ENCODE measurements at regions not wholly inside any gene's neighbourhood (a gene's known extent, or its start where the extent isn't known, plus 50 kb on each side); places are given as distances from the start of the nearest gene placed in this dataset.

DNA sequence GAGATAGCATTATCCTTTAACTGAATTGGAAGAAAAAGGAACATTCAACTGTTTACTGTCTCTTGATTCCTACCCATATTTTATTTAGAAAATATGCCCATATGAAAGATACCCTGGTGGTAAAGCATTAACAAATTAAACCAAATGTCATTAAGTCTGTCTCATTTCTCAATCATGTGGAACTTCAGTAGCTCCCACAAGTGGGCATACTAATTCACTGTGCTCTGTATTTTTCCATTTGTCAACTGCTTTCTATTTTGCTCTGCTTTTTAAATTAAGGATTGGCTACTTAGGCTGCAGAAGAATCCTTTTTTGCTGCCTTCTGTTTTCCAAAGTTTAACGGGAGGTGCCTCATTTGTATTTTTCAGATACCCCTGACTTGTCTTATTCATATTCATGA is 77.2 kb downstream of the DDIT4L start:
- DNase-seq (ENCODE audit: extremely low spot score): no peak
- ChIA-PET POLR2A (no interaction called here), CTCF (no interaction called here)
- no peak for TF ChIP-seq FOXK2 (IDR thresholded peaks at IDR 0.05)

DNA sequence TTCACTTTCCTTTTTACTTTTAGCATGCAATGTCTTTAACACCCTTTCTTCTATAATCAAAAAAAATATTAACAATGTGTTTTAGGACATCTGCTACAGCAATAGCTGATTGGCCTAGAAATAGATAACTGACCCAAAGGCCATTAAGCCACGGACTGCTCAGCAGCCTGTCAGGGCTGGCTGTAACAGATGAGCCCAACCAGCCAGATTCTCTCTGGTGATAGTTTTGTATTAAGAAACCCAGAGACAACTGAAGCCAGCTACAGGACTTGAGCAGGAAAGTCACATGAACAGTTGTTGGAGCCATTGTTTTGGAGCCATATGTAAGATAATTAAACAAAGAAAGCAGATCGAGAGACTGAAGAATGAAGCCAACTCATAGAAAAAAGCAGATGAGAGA is 80.3 kb downstream of the DDIT4L start:
- ChIA-PET CTCF (no interaction called here), POLR2A (no interaction called here)
- DNase-seq (ENCODE audit: extremely low spot score): no peak
- TF ChIP-seq HDGF (IDR thresholded peaks at IDR 0.05; ENCODE audit: borderline replicate concordance) (no peak), LEF1 (IDR thresholded peaks at IDR 0.05; ENCODE audit: borderline replicate concordance) (no peak), SP1 (IDR thresholded peaks at IDR 0.05) (no peak), SUZ12 (IDR thresholded peaks at IDR 0.05) (no peak)

DNA sequence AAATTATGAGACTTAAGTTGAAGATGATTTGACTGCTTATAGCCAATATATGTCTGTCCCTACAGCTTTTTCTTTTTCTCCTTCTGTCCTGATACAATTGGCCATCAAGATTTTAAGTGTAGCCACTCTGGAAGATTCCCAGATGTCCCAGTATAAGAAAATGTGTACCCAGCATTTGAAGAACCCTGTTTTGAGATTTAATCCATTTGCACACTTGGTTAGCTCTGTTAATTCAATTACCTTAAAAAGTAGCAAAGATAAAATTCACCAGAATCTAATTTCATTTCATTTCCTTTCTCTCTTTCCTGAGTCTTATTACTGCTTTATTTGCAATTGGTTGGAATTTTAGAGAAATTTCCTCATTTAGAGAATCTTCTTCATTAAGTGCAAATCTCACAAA is 81.4 kb downstream of the DDIT4L start:
- TF ChIP-seq HDGF (IDR thresholded peaks at IDR 0.05; ENCODE audit: borderline replicate concordance): no peak
- no peak for TF ChIP-seq ARNT (IDR thresholded peaks at IDR 0.05)
- no peak for TF ChIP-seq NFRKB (IDR thresholded peaks at IDR 0.05)
- no peak for TF ChIP-seq SUZ12 (IDR thresholded peaks at IDR 0.05)
- no peak for TF ChIP-seq ZNF384 (IDR thresholded peaks at IDR 0.05)
- ChIA-PET CTCF (no interaction called here), POLR2A (no interaction called here)
- no peak for DNase-seq (ENCODE audit: extremely low spot score)

DNA sequence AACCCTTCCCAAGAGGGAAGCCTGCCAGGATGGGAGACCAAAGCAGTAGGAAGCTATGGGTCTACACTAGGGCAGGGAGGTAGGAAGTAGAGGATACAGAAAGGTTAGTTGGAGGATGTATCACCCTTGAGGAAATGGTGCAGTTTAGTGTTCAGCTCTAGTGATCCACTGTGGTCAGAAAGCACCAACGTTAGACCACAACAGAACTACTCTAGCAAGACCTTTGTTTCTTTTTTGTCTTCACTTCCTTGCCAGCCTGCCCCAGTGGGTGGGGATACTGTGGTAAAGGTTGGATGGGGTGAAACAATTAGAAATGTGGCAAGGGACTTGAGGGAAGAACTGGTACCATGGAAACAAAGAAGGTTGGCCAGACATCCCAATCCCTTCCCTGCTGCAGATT is 83.3 kb downstream of the DDIT4L start:
- no peak for DNase-seq (ENCODE audit: extremely low spot score)
- ChIA-PET POLR2A (no interaction called here), CTCF (interaction anchor here (1.0 kb wide), 1 partner anchor 11 kb away, joined by 4 read pairs; no protein-coding TSS in a partner anchor)
- TF ChIP-seq L3MBTL2 (conservative IDR thresholded peaks at IDR 0.05) (no peak), BHLHE40 (IDR thresholded peaks at IDR 0.05; ENCODE audit: borderline replicate concordance) (no peak), FOXK2 (IDR thresholded peaks at IDR 0.05) (no peak)

DNA sequence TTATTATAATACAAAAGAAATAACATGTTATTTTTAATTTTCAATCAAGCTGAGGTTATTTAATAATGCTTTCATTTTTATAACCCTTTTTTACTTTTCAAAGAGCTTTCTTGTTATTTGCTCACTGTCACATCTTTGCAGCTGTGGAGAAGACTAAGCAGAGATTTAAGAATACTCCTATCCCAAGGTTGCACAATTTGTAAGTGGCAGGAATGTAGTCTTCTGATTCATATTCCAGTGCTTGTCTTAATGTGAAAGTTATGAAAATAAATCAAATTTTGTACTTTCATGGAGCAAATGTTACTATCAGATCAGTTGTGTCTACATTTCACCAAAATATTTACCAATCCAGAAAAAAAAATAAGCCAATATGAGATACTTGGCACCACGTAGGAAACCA is 86.6 kb downstream of the DDIT4L start:
- no peak for DNase-seq (ENCODE audit: extremely low spot score)

DNA sequence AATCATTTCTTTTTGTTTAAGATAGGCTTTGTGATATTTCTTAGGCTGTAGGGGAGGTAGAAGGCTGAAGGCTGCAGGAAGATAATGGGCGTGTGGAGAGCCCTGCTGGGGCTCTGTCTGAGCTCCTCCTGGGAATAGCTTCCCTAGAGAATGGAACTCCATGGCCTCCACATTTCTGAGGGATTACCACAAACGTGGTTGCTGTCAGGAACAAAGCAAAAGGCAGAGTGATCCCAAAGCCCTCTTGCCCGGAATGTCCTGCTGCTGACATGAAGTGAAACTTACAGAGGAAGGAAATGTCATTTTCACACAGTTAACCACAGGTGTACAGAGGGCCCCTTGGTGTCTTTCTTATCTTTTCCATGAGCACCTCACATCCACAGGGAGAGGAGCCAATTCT is 89.3 kb downstream of the DDIT4L start:
- TF ChIP-seq ZNF384 (IDR thresholded peaks at IDR 0.05): no peak
- TF ChIP-seq FOXA1 (IDR thresholded peaks at IDR 0.05): no peak
- TF ChIP-seq TARDBP (IDR thresholded peaks at IDR 0.05): no peak
- CTCF ChIA-PET: no interaction called here
- POLR2A ChIA-PET: no interaction called here
- no peak for DNase-seq (ENCODE audit: extremely low spot score)

More for the DNA sequence above, 86.6 kb downstream of the DDIT4L start:
- ChIA-PET POLR2A (no interaction called here), CTCF (interaction anchor here (1.1 kb wide), 1 partner anchor 10 kb away, joined by 3 read pairs; no protein-coding TSS in a partner anchor)
- no peak for TF ChIP-seq ELF4 (IDR thresholded peaks at IDR 0.05)
- no peak for TF ChIP-seq ARNT (IDR thresholded peaks at IDR 0.05)
- no peak for TF ChIP-seq L3MBTL2 (conservative IDR thresholded peaks at IDR 0.05)
- TF ChIP-seq NFRKB (IDR thresholded peaks at IDR 0.05): no peak
- TF ChIP-seq SP1 (IDR thresholded peaks at IDR 0.05): no peak
- no peak for TF ChIP-seq HDGF (IDR thresholded peaks at IDR 0.05; ENCODE audit: borderline replicate concordance)
- no peak for TF ChIP-seq CTBP1 (IDR thresholded peaks at IDR 0.05; ENCODE audit: borderline replicate concordance)
- no peak for TF ChIP-seq ZNF384 (IDR thresholded peaks at IDR 0.05)

DNA sequence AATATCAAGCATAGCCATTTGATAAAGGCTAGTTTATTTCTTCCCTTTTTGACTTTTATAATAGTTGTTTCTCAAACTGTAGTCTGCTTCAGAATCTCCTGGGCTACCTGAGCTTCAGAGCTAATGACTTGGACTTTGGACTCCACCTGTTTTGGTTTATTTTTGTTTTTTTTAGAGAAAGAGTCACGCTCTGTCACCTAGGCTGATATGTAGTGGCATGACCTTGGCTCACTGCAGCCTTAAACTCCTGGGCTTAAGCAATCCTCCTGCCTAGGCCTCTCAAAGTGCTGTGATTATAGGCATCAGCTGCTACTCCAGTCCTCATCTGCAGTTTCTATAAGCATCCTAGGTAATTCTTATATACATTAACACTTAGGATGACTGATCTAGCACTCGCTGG is 90.5 kb downstream of the DDIT4L start:
- TF ChIP-seq ZNF384 (IDR thresholded peaks at IDR 0.05) (no peak), ELF4 (IDR thresholded peaks at IDR 0.05) (no peak), SUZ12 (IDR thresholded peaks at IDR 0.05) (no peak), LEF1 (IDR thresholded peaks at IDR 0.05; ENCODE audit: borderline replicate concordance) (no peak), FOXK2 (IDR thresholded peaks at IDR 0.05) (no peak), ARNT (IDR thresholded peaks at IDR 0.05) (no peak), SP1 (IDR thresholded peaks at IDR 0.05) (no peak), TARDBP (IDR thresholded peaks at IDR 0.05) (no peak), L3MBTL2 (conservative IDR thresholded peaks at IDR 0.05) (no peak), FOXM1 (IDR thresholded peaks at IDR 0.05; ENCODE audit: borderline replicate concordance) (no peak)
- TF ChIP-seq, protein P1, sequence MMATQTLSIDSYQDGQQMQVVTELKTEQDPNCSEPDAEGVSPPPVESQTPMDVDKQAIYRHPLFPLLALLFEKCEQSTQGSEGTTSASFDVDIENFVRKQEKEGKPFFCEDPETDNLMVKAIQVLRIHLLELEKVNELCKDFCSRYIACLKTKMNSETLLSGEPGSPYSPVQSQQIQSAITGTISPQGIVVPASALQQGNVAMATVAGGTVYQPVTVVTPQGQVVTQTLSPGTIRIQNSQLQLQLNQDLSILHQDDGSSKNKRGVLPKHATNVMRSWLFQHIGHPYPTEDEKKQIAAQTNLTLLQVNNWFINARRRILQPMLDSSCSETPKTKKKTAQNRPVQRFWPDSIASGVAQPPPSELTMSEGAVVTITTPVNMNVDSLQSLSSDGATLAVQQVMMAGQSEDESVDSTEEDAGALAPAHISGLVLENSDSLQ (IDR thresholded peaks at IDR 0.05): no peak
- no peak for DNase-seq (ENCODE audit: extremely low spot score)
- ChIA-PET POLR2A (no interaction called here), CTCF (no interaction called here)

DNA sequence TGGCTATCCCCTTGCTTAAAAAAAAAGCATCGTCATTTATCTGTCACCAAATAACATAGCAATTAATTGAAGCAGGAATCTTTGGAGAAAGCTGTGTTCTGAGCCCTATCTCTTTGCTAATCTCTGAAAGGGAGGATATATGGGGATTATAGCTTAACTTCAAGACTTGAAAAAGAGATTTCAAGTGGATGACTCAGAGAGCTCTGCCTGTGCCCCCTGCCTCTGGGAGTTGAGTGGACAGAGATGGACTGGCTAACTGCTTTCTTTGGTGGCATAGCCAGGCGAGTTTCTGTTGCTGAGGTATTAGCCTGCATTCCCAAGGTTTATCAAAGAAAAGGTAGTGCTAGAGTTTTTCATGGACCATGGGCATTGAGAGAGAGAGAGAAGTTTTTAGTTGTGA is 91.6 kb downstream of the DDIT4L start:
- no peak for DNase-seq (ENCODE audit: extremely low spot score)
- POLR2A ChIA-PET: no interaction called here
- TF ChIP-seq HDGF (IDR thresholded peaks at IDR 0.05; ENCODE audit: borderline replicate concordance) (no peak), FOXK2 (IDR thresholded peaks at IDR 0.05) (no peak), CTBP1 (IDR thresholded peaks at IDR 0.05; ENCODE audit: borderline replicate concordance) (no peak), ZNF384 (IDR thresholded peaks at IDR 0.05) (no peak), FOXM1 (IDR thresholded peaks at IDR 0.05; ENCODE audit: borderline replicate concordance) (no peak), ARNT (IDR thresholded peaks at IDR 0.05) (no peak), SUZ12 (IDR thresholded peaks at IDR 0.05) (no peak), ELF4 (IDR thresholded peaks at IDR 0.05) (no peak), NFRKB (IDR thresholded peaks at IDR 0.05) (no peak), L3MBTL2 (conservative IDR thresholded peaks at IDR 0.05) (no peak)
- TF ChIP-seq, protein P1 (IDR thresholded peaks at IDR 0.05): no peak
- CTCF ChIA-PET: no interaction called here

Data from HEK293T (cell line).